ENCODE measurements at regions not wholly inside any gene's neighbourhood (a gene's known extent, or its start where the extent isn't known, plus 50 kb on each side); places are given as distances from the start of the nearest gene placed in this dataset.

DNA sequence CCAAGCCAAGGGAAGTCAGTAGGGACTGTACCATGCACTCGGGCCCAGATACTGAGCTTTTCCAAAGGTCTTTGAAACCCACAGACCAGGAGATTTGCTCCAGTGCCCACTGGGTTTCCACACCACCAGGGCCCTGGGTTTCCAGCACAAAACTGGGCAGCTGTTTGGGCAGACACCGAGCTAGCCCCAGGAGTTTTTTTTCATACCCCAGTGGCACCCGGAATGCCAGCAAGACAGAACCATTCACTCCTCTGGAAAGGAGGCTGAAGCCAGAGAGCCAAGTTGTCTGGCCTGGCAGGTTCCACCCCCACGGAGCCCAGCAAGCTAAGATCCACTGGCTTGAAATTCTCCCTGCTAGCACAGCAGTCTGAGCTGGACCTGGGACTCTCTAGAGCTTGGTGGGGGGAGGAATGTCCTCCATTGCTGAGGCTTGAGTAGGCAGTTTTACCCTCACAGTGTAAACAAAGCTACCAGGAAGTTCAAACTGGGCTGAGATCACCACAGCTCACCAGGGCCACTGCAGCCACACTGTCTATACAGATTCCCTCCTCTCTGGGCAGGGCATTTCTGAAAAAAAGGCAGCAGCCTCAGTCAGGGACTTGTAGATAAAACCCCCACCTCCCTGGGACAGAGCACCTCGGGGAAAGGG lies 793.7 kb downstream of the RPS29 start:
- POLR2A ChIA-PET = no interaction called here
- TF ChIP-seq NFRKB (IDR thresholded peaks at IDR 0.05) (no peak), ZNF384 (IDR thresholded peaks at IDR 0.05) (no peak), L3MBTL2 (conservative IDR thresholded peaks at IDR 0.05) (no peak), CTBP1 (IDR thresholded peaks at IDR 0.05; ENCODE audit: borderline replicate concordance) (no peak), HDGF (IDR thresholded peaks at IDR 0.05; ENCODE audit: borderline replicate concordance) (no peak), LEF1 (IDR thresholded peaks at IDR 0.05; ENCODE audit: borderline replicate concordance) (no peak), SUZ12 (IDR thresholded peaks at IDR 0.05) (no peak), TARDBP (IDR thresholded peaks at IDR 0.05) (no peak), FOXK2 (IDR thresholded peaks at IDR 0.05) (no peak), FOXA1 (IDR thresholded peaks at IDR 0.05) (no peak), SP1 (IDR thresholded peaks at IDR 0.05) (no peak), ELF4 (IDR thresholded peaks at IDR 0.05) (no peak), FOXM1 (IDR thresholded peaks at IDR 0.05; ENCODE audit: borderline replicate concordance) (no peak), BHLHE40 (IDR thresholded peaks at IDR 0.05; ENCODE audit: borderline replicate concordance) (no peak), ARNT (IDR thresholded peaks at IDR 0.05) (no peak)
- TF ChIP-seq, protein P1, sequence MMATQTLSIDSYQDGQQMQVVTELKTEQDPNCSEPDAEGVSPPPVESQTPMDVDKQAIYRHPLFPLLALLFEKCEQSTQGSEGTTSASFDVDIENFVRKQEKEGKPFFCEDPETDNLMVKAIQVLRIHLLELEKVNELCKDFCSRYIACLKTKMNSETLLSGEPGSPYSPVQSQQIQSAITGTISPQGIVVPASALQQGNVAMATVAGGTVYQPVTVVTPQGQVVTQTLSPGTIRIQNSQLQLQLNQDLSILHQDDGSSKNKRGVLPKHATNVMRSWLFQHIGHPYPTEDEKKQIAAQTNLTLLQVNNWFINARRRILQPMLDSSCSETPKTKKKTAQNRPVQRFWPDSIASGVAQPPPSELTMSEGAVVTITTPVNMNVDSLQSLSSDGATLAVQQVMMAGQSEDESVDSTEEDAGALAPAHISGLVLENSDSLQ (IDR thresholded peaks at IDR 0.05) = no peak
- DNase-seq (ENCODE audit: extremely low spot score) = no peak
- CTCF ChIA-PET = no interaction called here

DNA sequence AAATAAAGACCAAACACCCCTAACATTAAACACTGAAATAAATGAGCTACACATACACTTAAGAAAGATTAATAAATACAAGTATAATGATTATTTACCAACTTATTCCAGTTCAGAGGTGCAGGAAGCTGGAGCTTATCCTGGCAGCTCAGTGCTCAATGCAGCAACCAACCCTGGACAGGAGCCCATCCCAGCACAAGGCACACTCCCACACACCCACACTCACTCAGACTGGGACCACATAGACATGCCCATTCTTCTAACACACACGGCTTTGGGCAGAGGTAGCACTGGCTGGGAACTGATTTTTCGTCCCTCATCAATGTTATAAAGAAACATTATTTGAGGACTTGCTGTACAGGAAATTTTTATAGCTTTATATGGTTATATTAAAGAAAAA lies 797.4 kb downstream of the RPS29 start:
- ChIA-PET CTCF (no interaction called here), POLR2A (no interaction called here)
- TF ChIP-seq FOXM1 (IDR thresholded peaks at IDR 0.05; ENCODE audit: borderline replicate concordance) (no peak), ZNF384 (IDR thresholded peaks at IDR 0.05) (no peak), NFRKB (IDR thresholded peaks at IDR 0.05) (no peak), ARNT (IDR thresholded peaks at IDR 0.05) (no peak)
- DNase-seq (ENCODE audit: extremely low spot score) = no peak

DNA sequence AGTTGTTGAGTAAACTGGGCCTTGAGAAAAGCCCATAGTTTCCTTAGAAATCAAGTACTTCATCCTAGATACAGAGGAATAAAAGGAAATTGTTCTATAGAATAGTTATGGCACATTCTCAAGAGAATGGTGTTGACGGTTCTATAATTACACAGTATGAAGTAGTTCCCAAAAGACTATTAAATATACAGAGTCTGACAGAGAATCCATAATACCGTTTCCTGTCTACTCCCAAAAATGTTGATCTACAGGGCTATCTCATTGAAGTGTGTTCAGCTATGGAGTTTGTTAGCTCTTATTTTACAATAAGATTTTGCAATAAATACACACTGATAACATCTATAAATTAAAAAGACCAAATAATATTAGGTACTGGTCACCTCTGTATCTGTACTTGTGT lies 799.7 kb downstream of the RPS29 start:
- ChIA-PET CTCF (interaction anchor here (0.6 kb wide), 1 partner anchor 1361 kb away, joined by 4 read pairs; no protein-coding TSS in a partner anchor), POLR2A (no interaction called here)
- no peak for DNase-seq (ENCODE audit: extremely low spot score)
- no peak for TF ChIP-seq ZNF384 (IDR thresholded peaks at IDR 0.05)
- TF ChIP-seq ELF4 (IDR thresholded peaks at IDR 0.05) = no peak
- no peak for TF ChIP-seq FOXM1 (IDR thresholded peaks at IDR 0.05; ENCODE audit: borderline replicate concordance)
- no peak for TF ChIP-seq SUZ12 (IDR thresholded peaks at IDR 0.05)
- no peak for TF ChIP-seq HDGF (IDR thresholded peaks at IDR 0.05; ENCODE audit: borderline replicate concordance)
- no peak for TF ChIP-seq ARNT (IDR thresholded peaks at IDR 0.05)
- TF ChIP-seq L3MBTL2 (conservative IDR thresholded peaks at IDR 0.05) = no peak
- TF ChIP-seq CTBP1 (IDR thresholded peaks at IDR 0.05; ENCODE audit: borderline replicate concordance) = no peak
- TF ChIP-seq BHLHE40 (IDR thresholded peaks at IDR 0.05; ENCODE audit: borderline replicate concordance) = no peak
- no peak for TF ChIP-seq FOXK2 (IDR thresholded peaks at IDR 0.05)
- TF ChIP-seq NFRKB (IDR thresholded peaks at IDR 0.05) = no peak
- TF ChIP-seq, protein P1 (IDR thresholded peaks at IDR 0.05) = no peak

- POLR2A ChIA-PET = no interaction called here
Measured at GRCh38 chr14:48771717-48772116, 814.5 kb downstream of the RPS29 start.

DNA sequence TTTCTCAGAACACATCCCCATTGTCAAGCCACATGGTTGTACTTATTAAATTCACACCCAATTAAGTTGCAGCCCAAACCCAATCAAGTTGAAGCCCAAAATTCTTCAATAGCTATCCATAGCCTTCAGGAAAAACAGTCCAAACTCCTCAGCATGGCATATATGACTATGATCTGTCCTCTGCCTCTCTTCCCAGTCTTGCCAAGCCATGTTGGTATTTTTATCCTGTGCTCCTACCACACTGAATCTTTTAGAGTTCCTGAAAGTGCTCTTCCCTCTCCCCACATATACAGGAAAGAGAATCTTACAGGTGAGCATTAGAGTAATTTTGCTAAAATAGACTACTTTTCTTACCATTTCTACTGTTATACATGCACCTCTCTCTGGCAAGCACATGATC lies 834.9 kb downstream of the RPS29 start:
- DNase-seq (ENCODE audit: extremely low spot score) = no peak
- CTCF ChIA-PET = interaction anchor here (1.0 kb wide), 1 partner anchor 10 kb away, joined by 3 read pairs; no protein-coding TSS in a partner anchor
- TF ChIP-seq FOXM1 (IDR thresholded peaks at IDR 0.05; ENCODE audit: borderline replicate concordance) (no peak), BHLHE40 (IDR thresholded peaks at IDR 0.05; ENCODE audit: borderline replicate concordance) (no peak), FOXA1 (IDR thresholded peaks at IDR 0.05) (no peak), LEF1 (IDR thresholded peaks at IDR 0.05; ENCODE audit: borderline replicate concordance) (no peak), FOXK2 (IDR thresholded peaks at IDR 0.05) (no peak), HDGF (IDR thresholded peaks at IDR 0.05; ENCODE audit: borderline replicate concordance) (no peak), ZNF384 (IDR thresholded peaks at IDR 0.05) (no peak), SUZ12 (IDR thresholded peaks at IDR 0.05) (no peak), ARNT (IDR thresholded peaks at IDR 0.05) (no peak), TARDBP (IDR thresholded peaks at IDR 0.05) (no peak), SP1 (IDR thresholded peaks at IDR 0.05) (no peak), L3MBTL2 (conservative IDR thresholded peaks at IDR 0.05) (no peak), CTBP1 (IDR thresholded peaks at IDR 0.05; ENCODE audit: borderline replicate concordance) (no peak)
- TF ChIP-seq, protein P1 (IDR thresholded peaks at IDR 0.05) = no peak
- POLR2A ChIA-PET = no interaction called here

More at GRCh38 chr14:48771717-48772116, 814.5 kb downstream of the RPS29 start:
- TF ChIP-seq FOXA1 (IDR thresholded peaks at IDR 0.05) (no peak), LEF1 (IDR thresholded peaks at IDR 0.05; ENCODE audit: borderline replicate concordance) (no peak), SUZ12 (IDR thresholded peaks at IDR 0.05) (no peak), HDGF (IDR thresholded peaks at IDR 0.05; ENCODE audit: borderline replicate concordance) (no peak), NFRKB (IDR thresholded peaks at IDR 0.05) (no peak), SP1 (IDR thresholded peaks at IDR 0.05) (no peak), TARDBP (IDR thresholded peaks at IDR 0.05) (no peak), BHLHE40 (IDR thresholded peaks at IDR 0.05; ENCODE audit: borderline replicate concordance) (no peak), FOXK2 (IDR thresholded peaks at IDR 0.05) (no peak), ZNF384 (IDR thresholded peaks at IDR 0.05) (no peak), FOXM1 (IDR thresholded peaks at IDR 0.05; ENCODE audit: borderline replicate concordance) (no peak), ARNT (IDR thresholded peaks at IDR 0.05) (no peak), L3MBTL2 (conservative IDR thresholded peaks at IDR 0.05) (no peak), CTBP1 (IDR thresholded peaks at IDR 0.05; ENCODE audit: borderline replicate concordance) (no peak), ELF4 (IDR thresholded peaks at IDR 0.05) (no peak)
- TF ChIP-seq, protein P1 (IDR thresholded peaks at IDR 0.05) = no peak
- no peak for DNase-seq (ENCODE audit: extremely low spot score)
- CTCF ChIA-PET = interaction anchor here (0.6 kb wide), 1 partner anchor 8 kb away, joined by 3 read pairs; no protein-coding TSS in a partner anchor

Data from HEK293T (cell line).